PFSK-1 (cell line): ENCODE measurements at regions not wholly inside any gene's neighbourhood (a gene's known extent, or its start where the extent isn't known, plus 50 kb on each side); places are given as distances from the start of the nearest gene placed in this dataset.

Source experiments
- FOXP2 ChIP-seq: optimal IDR thresholded peaks from 2 replicates; pipeline ENCODE3; 2011; ENCODE audit warnings: borderline replicate concordance, control low read depth, inconsistent platforms; ENCODE audit not compliant: insufficient read depth; ENCODE audit errors: extremely low read length, extremely low read depth
- POLR2AphosphoS5 ChIP-seq: IDR thresholded peaks from 2 replicates; pipeline ENCODE4 v1.6.1; 2012; ENCODE audit warnings: low read depth, mild to moderate bottlenecking, control low read depth, low read length, moderate library complexity
- REST ChIP-seq, 2 experiments: IDR thresholded peaks; 2 replicates each; pipeline versions ENCODE4 v1.6.1 to v1.8.0; 2011 to 2012; ENCODE audit warnings: low read depth in 2 of 2, low read length in 2 of 2, control low read depth in 1 of 2, inconsistent platforms in 1 of 2, mild to moderate bottlenecking in 1 of 2, moderate library complexity in 1 of 2; ENCODE audit not compliant: insufficient read depth in 1 of 2
- SIN3A ChIP-seq: IDR thresholded peaks from 2 replicates; pipeline ENCODE4 v1.6.1; 2012; ENCODE audit warnings: mild to moderate bottlenecking, low read length, moderate library complexity, borderline replicate concordance; ENCODE audit not compliant: insufficient read depth
- TAF1 ChIP-seq: IDR thresholded peaks from 2 replicates; pipeline ENCODE4 v1.6.1; 2012; ENCODE audit warnings: low read length, control low read depth, borderline replicate concordance; ENCODE audit not compliant: insufficient read depth

- TF ChIP-seq TAF1 (no peak), SIN3A (no peak), REST (IDR thresholded peaks at IDR 0.05; ENCODE audit: insufficient read depth in 1 of 2, low read depth in 2 of 2, low read length in 2 of 2) (no peak), POLR2AphosphoS5 (no peak), FOXP2 (no peak)
Observed at GRCh38 chr10:10892290-10892875, 125.3 kb upstream of the CELF2 start.
